Prostate gland (tissue), 2 donors: ENCODE measurements at regions not wholly inside any gene's neighbourhood (a gene's known extent, or its start where the extent isn't known, plus 50 kb on each side); places are given as distances from the start of the nearest gene placed in this dataset.
A peak's percentile ranks its signal among the peaks of the same experiment; 100 is the strongest.

Source experiments
- POLR2A ChIP-seq: fragments of 450-650 bp; IDR thresholded peaks from one replicate; pipeline ENCODE4 v1.6.1; 2016; ENCODE audit warnings: antibody characterized with exemption, mild to moderate bottlenecking
- POLR2AphosphoS5 ChIP-seq: sonication (generic); formaldehyde crosslinking; IDR thresholded peaks from one replicate; pipeline ENCODE4 v1.6.1; 2017; ENCODE audit warnings: antibody characterized with exemption
- TF ChIP-seq, protein P1 (sequence below), 4 experiments: fragments of 200-600 bp in 2 of 4; fragments of 450-650 bp in 2 of 4; sonication (generic) in 2 of 4; IDR thresholded peaks; 1 replicate in 3 of 4; 2 replicates in 1 of 4; pipeline ENCODE4 v1.5.1; 2016 to 2019; ENCODE audit warnings: antibody characterized with exemption in 4 of 4, mild to moderate bottlenecking in 2 of 4, moderate library complexity in 2 of 4

GRCh38 chr7:17492437-17492836 is 194.0 kb downstream of the AHR start:
- peak; percentile 62 for TF ChIP-seq POLR2AphosphoS5
- TF ChIP-seq, protein P1, sequence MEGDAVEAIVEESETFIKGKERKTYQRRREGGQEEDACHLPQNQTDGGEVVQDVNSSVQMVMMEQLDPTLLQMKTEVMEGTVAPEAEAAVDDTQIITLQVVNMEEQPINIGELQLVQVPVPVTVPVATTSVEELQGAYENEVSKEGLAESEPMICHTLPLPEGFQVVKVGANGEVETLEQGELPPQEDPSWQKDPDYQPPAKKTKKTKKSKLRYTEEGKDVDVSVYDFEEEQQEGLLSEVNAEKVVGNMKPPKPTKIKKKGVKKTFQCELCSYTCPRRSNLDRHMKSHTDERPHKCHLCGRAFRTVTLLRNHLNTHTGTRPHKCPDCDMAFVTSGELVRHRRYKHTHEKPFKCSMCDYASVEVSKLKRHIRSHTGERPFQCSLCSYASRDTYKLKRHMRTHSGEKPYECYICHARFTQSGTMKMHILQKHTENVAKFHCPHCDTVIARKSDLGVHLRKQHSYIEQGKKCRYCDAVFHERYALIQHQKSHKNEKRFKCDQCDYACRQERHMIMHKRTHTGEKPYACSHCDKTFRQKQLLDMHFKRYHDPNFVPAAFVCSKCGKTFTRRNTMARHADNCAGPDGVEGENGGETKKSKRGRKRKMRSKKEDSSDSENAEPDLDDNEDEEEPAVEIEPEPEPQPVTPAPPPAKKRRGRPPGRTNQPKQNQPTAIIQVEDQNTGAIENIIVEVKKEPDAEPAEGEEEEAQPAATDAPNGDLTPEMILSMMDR (IDR thresholded peaks at IDR 0.05): no peak
- TF ChIP-seq POLR2A: no peak
